GM12878 (cell line): ENCODE measurements at regions not wholly inside any gene's neighbourhood (a gene's known extent, or its start where the extent isn't known, plus 50 kb on each side); places are given as distances from the start of the nearest gene placed in this dataset.

Experiments
- ATAC-seq: fragments of 200-7000 bp; cut with Tn5 transposase; 3 replicates; pipeline ENCODE4 v1.9.1; 2020; ENCODE audit warnings: mild to moderate bottlenecking, moderate library complexity
- BruUV-seq: library from RNA; stranded (reverse); fragments of 400-500 nt; replicated peaks from 2 replicates; lab custom pipeline; 2021; lab: Mats Ljungman, UMichigan
- CTCF ChIA-PET: fragments of 300-600 bp; sonication (Branson Sonifier 250); formaldehyde crosslinking; extraction: SDS; loops from one replicate; lab custom pipeline; 2021; ENCODE audit warnings: inconsistent platforms; lab: Yijun Ruan, JAX
- POLR2A ChIA-PET: fragments of 350-600 bp; formaldehyde crosslinking; extraction: SDS; loops from one replicate; lab custom pipeline; 2021; ENCODE audit warnings: inconsistent platforms; lab: Charles Lee
- RAD21 ChIA-PET: fragments of 300-600 bp; sonication (Branson Sonifier 250); formaldehyde crosslinking; loops from one replicate; lab custom pipeline; 2023; ENCODE audit warnings: antibody characterized with exemption; ENCODE audit not compliant: unreplicated experiment; lab: Charles Lee
- SMC1A ChIA-PET: fragments of 300-600 bp; sonication (Branson Sonifier 250); formaldehyde crosslinking; loops from one replicate; lab custom pipeline; 2023; ENCODE audit not compliant: unreplicated experiment, uncharacterized antibody; lab: Charles Lee
- DNase-seq: peaks from one replicate; pipeline ENCODE4 v3.0.0-alpha.2; 2011; ENCODE audit warnings: low read depth, low spot score
- FAIRE-seq: peaks from 3 replicates; lab custom pipeline; 2011; peaks lifted over from hg19 to GRCh38; lab: Jason Lieb, UNC
- H2AFZ ChIP-seq: 2 replicates; pipeline ENCODE4 v1.6.0; 2011; ENCODE audit warnings: low read depth, low read length, control low read depth; ENCODE audit not compliant: control insufficient read depth
- H3K27ac ChIP-seq: 2 replicates; pipeline ENCODE4 v1.5.1; 2011; ENCODE audit warnings: control low read depth; ENCODE audit not compliant: control insufficient read depth, insufficient read depth
- H3K27me3 ChIP-seq, 2 experiments: replicated peaks in 1 of 2; 2 replicates each; pipeline versions ENCODE4 v1.6.0 to v1.6.1; 2011; ENCODE audit warnings: low read length in 1 of 2; ENCODE audit not compliant: control insufficient read depth in 2 of 2, insufficient read depth in 2 of 2
- H3K36me3 ChIP-seq, 2 experiments: 2 replicates each; pipeline ENCODE4 v1.5.1; 2011; ENCODE audit warnings: low read length in 1 of 2; ENCODE audit not compliant: control insufficient read depth in 2 of 2, insufficient read depth in 2 of 2
- H3K4me1 ChIP-seq: 2 replicates; pipeline ENCODE4 v1.6.1; 2011; ENCODE audit warnings: mild to moderate bottlenecking, low read length, moderate library complexity, mixed read lengths; ENCODE audit not compliant: control insufficient read depth, insufficient read depth
- H3K4me2 ChIP-seq: 2 replicates; pipeline ENCODE4 v1.6.0; 2011; ENCODE audit warnings: control low read depth; ENCODE audit not compliant: control insufficient read depth, insufficient read depth
- H3K4me3 ChIP-seq: fragments of 200-600 bp; sonication (generic); 2 replicates; pipeline ENCODE4 v1.5.1; 2016
- H3K79me2 ChIP-seq: 2 replicates; pipeline ENCODE4 v1.6.0; 2011; ENCODE audit warnings: low read length; ENCODE audit not compliant: control insufficient read depth, insufficient read depth
- H3K9ac ChIP-seq: 2 replicates; pipeline ENCODE4 v1.8.0; 2011; ENCODE audit warnings: low read length, control low read depth, mixed read lengths; ENCODE audit not compliant: control insufficient read depth, insufficient read depth
- H3K9me3 ChIP-seq: replicated peaks from 3 replicates; pipeline ENCODE4 v1.5.1; 2011; ENCODE audit warnings: mild to moderate bottlenecking, low read length; ENCODE audit not compliant: control insufficient read depth, insufficient read depth
- H4K20me1 ChIP-seq: 2 replicates; pipeline ENCODE4 v1.6.0; 2011; ENCODE audit not compliant: control insufficient read depth, insufficient read depth
- BRCA1 ChIP-seq: IDR thresholded peaks from 2 replicates; pipeline ENCODE4 v1.6.1; 2011; ENCODE audit warnings: low read depth, low read length, improper control_type of control experiment
- CHD1 ChIP-seq: IDR thresholded peaks from 2 replicates; pipeline ENCODE4 v1.6.1; 2012; ENCODE audit warnings: low read depth, low read length, improper control_type of control experiment
- CREM ChIP-seq: IDR thresholded peaks from 2 replicates; pipeline ENCODE4 v1.6.1; 2014; ENCODE audit warnings: antibody characterized with exemption, low read depth
- MYC ChIP-seq: IDR thresholded peaks from 2 replicates; pipeline ENCODE4 v1.6.1; 2011; ENCODE audit warnings: mild to moderate bottlenecking, low read length, moderate library complexity, inconsistent platforms; ENCODE audit not compliant: insufficient read depth, insufficient replicate concordance, insufficient read length, severe bottlenecking
- NBN ChIP-seq: fragments of 450-650 bp; IDR thresholded peaks from 2 replicates; pipeline ENCODE4 v1.6.1; 2016
- RAD21 ChIP-seq: IDR thresholded peaks from 2 replicates; pipeline ENCODE4 v1.6.1; 2011; ENCODE audit warnings: mild to moderate bottlenecking, low read depth, low read length, moderate library complexity; ENCODE audit not compliant: insufficient read depth
- SMAD1 ChIP-seq: fragments of 450-650 bp; IDR thresholded peaks from 2 replicates; pipeline ENCODE4 v1.6.1; 2018; ENCODE audit warnings: mild to moderate bottlenecking, low read depth; ENCODE audit not compliant: partially characterized antibody
- SREBF2 ChIP-seq: IDR thresholded peaks from 2 replicates; pipeline ENCODE4 v1.6.1; 2012; ENCODE audit warnings: mild to moderate bottlenecking, low read length
- SUPT20H ChIP-seq: IDR thresholded peaks from 2 replicates; pipeline ENCODE4 v1.6.1; 2011; ENCODE audit warnings: low read depth, mild to moderate bottlenecking, low read length, moderate library complexity, borderline replicate concordance; ENCODE audit not compliant: control insufficient read depth
- TCF12 ChIP-seq: IDR thresholded peaks from 2 replicates; pipeline ENCODE4 v1.6.1; 2011; ENCODE audit warnings: low read depth, mild to moderate bottlenecking, low read length
- YBX1 ChIP-seq: fragments of 450-650 bp; IDR thresholded peaks from 2 replicates; pipeline ENCODE4 v1.6.1; 2016; ENCODE audit warnings: antibody characterized with exemption
- WGBS: methylation state at CpG from one replicate; pipeline ENCODE4 v1.1.6; 2016; ENCODE audit warnings: low lambda C conversion rate; ENCODE audit not compliant: insufficient replicate concordance, insufficient coverage; ENCODE audit errors: missing lambda C conversion rate; 5-methylcytosine and 5-hydroxymethylcytosine counted together
- in situ Hi-C: fragments of 300-500 bp; cut with MboI; formaldehyde crosslinking; loops from 9 replicates; pipeline ENCODE4 v1.14.3; 2018; ENCODE audit warnings: mixed read lengths
- intact Hi-C: fragments of 100-400 bp; cut with micrococcal nuclease; formaldehyde crosslinking; loops from one replicate; pipeline ENCODE4 v1.14.2; 2022; ENCODE audit not compliant: unreplicated experiment
- TF ChIP-seq, protein P1 (sequence below): IDR thresholded peaks from 2 replicates; pipeline ENCODE4 v1.6.1; 2011; ENCODE audit warnings: borderline replicate concordance, low read depth, mild to moderate bottlenecking, moderate library complexity, low read length; ENCODE audit not compliant: insufficient read depth, poor library complexity, severe bottlenecking
- TF ChIP-seq, protein P2 (sequence below): fragments of 150-350 bp; IDR thresholded peaks from 2 replicates; pipeline ENCODE4 v1.6.1; 2016; ENCODE audit warnings: low read depth, low read length
- TF ChIP-seq, protein P3 (sequence below): IDR thresholded peaks from 2 replicates; pipeline ENCODE4 v1.6.1; 2012; ENCODE audit warnings: low read depth, low read length, improper control_type of control experiment
- TF ChIP-seq, protein P4 (sequence below): fragments of 450-650 bp; IDR thresholded peaks from 2 replicates; pipeline ENCODE4 v1.6.1; 2017; ENCODE audit warnings: mild to moderate bottlenecking, moderate library complexity

DNA sequence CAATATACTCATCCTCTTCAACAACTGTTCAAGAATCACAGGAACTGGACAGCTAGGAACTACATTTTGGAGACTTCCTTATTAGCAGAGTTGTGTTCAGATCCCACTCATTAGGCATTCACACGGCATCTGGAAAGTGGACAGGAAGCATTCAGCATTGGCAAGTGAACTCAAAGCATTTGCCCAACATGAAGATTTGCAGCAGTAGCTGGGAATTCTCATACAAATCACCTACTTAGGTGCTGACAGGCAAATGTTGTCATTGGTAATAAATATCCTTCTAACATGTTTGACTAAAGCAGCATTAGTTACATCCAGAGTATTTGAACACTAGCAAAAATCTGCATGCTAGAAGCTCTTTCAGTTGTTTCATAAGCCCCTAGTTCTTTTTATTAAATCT, 350.8 kb downstream of the PTH2R start:
- H2AFZ ChIP-seq: no peak overlapping the region
- H3K9me3 ChIP-seq: no peaks in the 10 kb centered on the region
- DNase-seq (no peak), ATAC-seq (no peak), FAIRE-seq (no peak)
- WGBS: 0% methylated on average over 1 of the region's 1 CpG
- intact Hi-C loops (no loop called here), in situ Hi-C loops (no loop called here)
- POLR2A ChIA-PET: no interaction called here
- no peak for TF ChIP-seq SREBF2
- TF ChIP-seq NBN: no peak
- TF ChIP-seq CHD1: no peak
- TF ChIP-seq RAD21: no peak
- TF ChIP-seq, protein P1, sequence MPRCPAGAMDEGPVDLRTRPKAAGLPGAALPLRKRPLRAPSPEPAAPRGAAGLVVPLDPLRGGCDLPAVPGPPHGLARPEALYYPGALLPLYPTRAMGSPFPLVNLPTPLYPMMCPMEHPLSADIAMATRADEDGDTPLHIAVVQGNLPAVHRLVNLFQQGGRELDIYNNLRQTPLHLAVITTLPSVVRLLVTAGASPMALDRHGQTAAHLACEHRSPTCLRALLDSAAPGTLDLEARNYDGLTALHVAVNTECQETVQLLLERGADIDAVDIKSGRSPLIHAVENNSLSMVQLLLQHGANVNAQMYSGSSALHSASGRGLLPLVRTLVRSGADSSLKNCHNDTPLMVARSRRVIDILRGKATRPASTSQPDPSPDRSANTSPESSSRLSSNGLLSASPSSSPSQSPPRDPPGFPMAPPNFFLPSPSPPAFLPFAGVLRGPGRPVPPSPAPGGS: no peak
- no peak for TF ChIP-seq SMAD1
- no peak for TF ChIP-seq MYC
- TF ChIP-seq, protein P2, sequence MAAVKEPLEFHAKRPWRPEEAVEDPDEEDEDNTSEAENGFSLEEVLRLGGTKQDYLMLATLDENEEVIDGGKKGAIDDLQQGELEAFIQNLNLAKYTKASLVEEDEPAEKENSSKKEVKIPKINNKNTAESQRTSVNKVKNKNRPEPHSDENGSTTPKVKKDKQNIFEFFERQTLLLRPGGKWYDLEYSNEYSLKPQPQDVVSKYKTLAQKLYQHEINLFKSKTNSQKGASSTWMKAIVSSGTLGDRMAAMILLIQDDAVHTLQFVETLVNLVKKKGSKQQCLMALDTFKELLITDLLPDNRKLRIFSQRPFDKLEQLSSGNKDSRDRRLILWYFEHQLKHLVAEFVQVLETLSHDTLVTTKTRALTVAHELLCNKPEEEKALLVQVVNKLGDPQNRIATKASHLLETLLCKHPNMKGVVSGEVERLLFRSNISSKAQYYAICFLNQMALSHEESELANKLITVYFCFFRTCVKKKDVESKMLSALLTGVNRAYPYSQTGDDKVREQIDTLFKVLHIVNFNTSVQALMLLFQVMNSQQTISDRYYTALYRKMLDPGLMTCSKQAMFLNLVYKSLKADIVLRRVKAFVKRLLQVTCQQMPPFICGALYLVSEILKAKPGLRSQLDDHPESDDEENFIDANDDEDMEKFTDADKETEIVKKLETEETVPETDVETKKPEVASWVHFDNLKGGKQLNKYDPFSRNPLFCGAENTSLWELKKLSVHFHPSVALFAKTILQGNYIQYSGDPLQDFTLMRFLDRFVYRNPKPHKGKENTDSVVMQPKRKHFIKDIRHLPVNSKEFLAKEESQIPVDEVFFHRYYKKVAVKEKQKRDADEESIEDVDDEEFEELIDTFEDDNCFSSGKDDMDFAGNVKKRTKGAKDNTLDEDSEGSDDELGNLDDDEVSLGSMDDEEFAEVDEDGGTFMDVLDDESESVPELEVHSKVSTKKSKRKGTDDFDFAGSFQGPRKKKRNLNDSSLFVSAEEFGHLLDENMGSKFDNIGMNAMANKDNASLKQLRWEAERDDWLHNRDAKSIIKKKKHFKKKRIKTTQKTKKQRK: no peak
- TF ChIP-seq, protein P3, sequence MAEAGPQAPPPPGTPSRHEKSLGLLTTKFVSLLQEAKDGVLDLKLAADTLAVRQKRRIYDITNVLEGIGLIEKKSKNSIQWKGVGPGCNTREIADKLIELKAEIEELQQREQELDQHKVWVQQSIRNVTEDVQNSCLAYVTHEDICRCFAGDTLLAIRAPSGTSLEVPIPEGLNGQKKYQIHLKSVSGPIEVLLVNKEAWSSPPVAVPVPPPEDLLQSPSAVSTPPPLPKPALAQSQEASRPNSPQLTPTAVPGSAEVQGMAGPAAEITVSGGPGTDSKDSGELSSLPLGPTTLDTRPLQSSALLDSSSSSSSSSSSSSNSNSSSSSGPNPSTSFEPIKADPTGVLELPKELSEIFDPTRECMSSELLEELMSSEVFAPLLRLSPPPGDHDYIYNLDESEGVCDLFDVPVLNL: no peak
- TF ChIP-seq CREM: no peak
- no peak for TF ChIP-seq YBX1
- no peak for TF ChIP-seq BRCA1
- no peak for TF ChIP-seq SUPT20H
- TF ChIP-seq, protein P4, sequence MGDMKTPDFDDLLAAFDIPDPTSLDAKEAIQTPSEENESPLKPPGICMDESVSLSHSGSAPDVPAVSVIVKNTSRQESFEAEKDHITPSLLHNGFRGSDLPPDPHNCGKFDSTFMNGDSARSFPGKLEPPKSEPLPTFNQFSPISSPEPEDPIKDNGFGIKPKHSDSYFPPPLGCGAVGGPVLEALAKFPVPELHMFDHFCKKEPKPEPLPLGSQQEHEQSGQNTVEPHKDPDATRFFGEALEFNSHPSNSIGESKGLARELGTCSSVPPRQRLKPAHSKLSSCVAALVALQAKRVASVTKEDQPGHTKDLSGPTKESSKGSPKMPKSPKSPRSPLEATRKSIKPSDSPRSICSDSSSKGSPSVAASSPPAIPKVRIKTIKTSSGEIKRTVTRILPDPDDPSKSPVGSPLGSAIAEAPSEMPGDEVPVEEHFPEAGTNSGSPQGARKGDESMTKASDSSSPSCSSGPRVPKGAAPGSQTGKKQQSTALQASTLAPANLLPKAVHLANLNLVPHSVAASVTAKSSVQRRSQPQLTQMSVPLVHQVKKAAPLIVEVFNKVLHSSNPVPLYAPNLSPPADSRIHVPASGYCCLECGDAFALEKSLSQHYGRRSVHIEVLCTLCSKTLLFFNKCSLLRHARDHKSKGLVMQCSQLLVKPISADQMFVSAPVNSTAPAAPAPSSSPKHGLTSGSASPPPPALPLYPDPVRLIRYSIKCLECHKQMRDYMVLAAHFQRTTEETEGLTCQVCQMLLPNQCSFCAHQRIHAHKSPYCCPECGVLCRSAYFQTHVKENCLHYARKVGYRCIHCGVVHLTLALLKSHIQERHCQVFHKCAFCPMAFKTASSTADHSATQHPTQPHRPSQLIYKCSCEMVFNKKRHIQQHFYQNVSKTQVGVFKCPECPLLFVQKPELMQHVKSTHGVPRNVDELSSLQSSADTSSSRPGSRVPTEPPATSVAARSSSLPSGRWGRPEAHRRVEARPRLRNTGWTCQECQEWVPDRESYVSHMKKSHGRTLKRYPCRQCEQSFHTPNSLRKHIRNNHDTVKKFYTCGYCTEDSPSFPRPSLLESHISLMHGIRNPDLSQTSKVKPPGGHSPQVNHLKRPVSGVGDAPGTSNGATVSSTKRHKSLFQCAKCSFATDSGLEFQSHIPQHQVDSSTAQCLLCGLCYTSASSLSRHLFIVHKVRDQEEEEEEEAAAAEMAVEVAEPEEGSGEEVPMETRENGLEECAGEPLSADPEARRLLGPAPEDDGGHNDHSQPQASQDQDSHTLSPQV: no peak
- TF ChIP-seq TCF12: no peak
- H3K4me2 ChIP-seq: no peak overlapping the region
- H3K9ac ChIP-seq: no peak overlapping the region
- no peaks in the 10 kb centered on the region for H4K20me1 ChIP-seq
- H3K79me2 ChIP-seq: no peaks in the 10 kb centered on the region
- H3K4me1 ChIP-seq: no peaks in the 10 kb centered on the region
- no peak overlapping the region for H3K4me3 ChIP-seq
- SMC1A ChIA-PET: no interaction called here
- H3K36me3 ChIP-seq: no peaks in the 10 kb centered on the region
- CTCF ChIA-PET: no interaction called here
- no peak overlapping the region for H3K27ac ChIP-seq
- no peaks in the 10 kb centered on the region for H3K27me3 ChIP-seq
- RAD21 ChIA-PET: no interaction called here
- BruUV-seq: no TSS peak
